ENCODE measurements at regions not wholly inside any gene's neighbourhood (a gene's known extent, or its start where the extent isn't known, plus 50 kb on each side); places are given as distances from the start of the nearest gene placed in this dataset.
"Not testable (repeated sequence)": the region's sequence is repeated elsewhere in the genome, so short reads cannot be mapped to it uniquely, and the experiment has no call there.

DNA sequence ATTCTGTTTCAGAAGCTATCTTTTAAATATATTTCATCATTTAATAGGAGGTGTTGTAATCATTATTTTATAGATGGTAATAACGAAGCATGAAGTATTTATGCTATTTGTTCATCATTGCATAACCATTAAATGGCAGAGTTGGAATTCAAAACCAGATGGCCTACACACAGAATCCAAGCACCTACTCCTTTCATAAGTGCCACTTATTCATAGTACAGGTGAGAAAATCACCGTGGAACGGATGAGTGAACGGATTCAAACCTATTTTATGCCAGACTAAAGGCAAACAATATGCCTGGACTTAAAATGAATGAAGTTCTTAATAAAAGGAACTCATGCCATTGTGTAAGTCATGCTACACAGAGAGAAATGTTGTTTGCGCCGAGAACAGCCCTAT lies 397.9 kb upstream of the ADGRB3 start:
- DNase-seq (ENCODE audit: low read depth in 2 of 2): no peak

GRCh38 chr6:68235326-68235784 lies 399.7 kb upstream of the ADGRB3 start:
- no peak for DNase-seq (ENCODE audit: low read depth in 2 of 2)

DNA sequence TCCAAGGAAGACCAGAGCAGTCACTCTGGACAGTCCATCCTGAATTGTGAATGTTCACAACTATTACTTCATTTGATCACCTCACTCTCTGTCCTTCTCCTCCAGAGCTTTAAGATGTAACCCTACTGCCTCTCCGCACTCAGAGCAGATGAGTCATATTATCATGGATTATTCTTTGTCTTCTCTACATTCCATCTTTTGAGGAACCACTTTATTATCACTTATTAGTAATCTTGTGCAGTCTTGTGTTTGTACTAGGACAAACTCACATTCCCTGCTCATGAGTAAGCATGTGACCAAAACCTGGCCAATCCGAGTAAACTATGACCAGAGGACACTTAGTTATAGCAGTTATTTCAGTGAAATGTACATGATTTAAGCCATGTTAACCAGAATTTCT lies 401.5 kb upstream of the ADGRB3 start:
- DNase-seq (ENCODE audit: low read depth in 2 of 2): no peak

DNA sequence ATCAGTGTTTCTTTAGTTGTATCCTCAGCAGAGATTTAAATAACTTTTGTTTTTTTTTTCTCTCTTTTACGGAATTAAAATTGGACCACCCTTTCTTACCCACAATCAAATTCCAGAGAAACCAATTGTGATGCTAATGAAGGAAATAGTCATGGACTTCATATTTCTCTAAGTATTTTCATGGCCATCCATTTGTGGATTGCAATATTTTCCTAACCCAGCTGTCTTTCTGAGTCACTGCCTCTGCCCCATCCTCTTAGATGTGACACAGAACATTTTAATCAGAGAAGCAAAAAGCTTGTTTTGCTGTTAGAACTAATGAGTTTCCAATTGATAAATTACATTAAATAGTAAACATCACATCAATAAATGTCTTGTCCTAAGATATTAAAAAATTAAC lies 405.5 kb upstream of the ADGRB3 start:
- no peak for DNase-seq (ENCODE audit: low read depth in 2 of 2)

DNA sequence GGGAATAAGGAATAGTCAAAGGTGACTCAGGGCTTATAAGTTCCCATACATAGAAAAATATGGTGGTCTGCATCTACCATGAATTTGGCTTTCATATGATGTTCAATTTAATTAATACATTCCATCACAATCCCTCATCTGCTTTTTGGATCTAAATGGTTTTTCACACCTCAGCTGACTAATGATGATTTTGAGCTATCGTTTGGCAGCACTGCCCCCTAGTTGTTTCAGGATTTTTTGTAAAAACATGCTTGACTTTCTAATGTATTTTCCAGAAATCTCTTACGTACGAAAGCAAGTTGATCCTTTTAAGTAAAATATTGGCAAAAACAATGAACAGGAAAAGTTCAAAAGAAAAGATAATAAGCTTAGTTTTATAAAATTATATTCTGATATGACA lies 408.6 kb upstream of the ADGRB3 start:
- DNase-seq (ENCODE audit: low read depth in 2 of 2): no peak

- no peak for DNase-seq (ENCODE audit: low read depth in 2 of 2)
Measured at GRCh38 chr6:68225729-68226128, 409.4 kb upstream of the ADGRB3 start.

DNA sequence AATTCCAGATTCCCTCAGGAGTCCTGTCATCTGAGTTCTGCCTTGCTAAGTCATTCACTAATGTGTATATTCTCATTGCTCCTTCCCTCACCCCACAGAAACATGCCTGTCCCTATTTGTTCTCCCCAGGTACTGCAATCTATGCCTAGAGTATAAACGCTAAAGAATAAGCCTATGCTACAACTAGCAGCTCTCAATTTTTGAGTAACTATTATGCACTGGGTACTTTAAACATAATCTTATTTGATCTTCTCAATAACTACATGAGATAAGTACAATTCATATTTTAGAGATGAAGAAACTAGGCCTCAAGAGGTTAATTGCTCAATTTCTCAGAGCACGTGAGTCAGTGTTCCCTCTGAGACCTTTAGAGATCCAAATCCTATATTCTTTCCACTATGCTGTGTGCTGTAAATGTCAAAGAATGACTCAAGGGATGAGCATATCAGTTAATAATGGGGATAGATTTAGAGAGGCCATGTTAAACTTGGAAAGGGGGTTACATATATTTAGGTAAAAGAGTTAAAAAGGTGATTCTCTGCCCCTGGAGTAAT lies 423.8 kb upstream of the ADGRB3 start:
- DNase-seq (ENCODE audit: low read depth in 2 of 2): no peak

GRCh38 chr6:68207612-68208011 lies 427.5 kb upstream of the ADGRB3 start:
- DNase-seq (ENCODE audit: low read depth in 2 of 2): not testable (repeated sequence)

GRCh38 chr6:68200929-68201328 lies 434.2 kb upstream of the ADGRB3 start:
- no peak for DNase-seq (ENCODE audit: low read depth in 2 of 2)

DNA sequence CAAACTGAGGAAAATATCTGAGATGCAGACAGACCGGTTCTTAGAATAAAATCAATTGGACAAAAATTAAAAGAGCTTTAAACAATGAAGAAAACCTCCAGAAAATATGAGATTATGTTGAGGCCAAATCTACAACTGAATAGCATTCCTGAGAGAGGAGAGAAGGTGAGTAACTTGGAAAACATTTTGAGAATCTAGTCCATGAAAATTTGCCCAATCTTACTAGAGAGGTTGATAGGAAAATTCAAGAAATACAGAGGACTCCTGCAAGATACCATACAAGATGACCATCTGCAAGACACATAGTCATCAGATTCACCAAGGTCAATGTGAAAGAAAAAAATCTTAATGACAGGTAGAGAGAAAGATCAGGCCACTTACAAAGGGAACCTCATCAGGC lies 437.7 kb upstream of the ADGRB3 start:
- no peak for DNase-seq (ENCODE audit: low read depth in 2 of 2)

DNA sequence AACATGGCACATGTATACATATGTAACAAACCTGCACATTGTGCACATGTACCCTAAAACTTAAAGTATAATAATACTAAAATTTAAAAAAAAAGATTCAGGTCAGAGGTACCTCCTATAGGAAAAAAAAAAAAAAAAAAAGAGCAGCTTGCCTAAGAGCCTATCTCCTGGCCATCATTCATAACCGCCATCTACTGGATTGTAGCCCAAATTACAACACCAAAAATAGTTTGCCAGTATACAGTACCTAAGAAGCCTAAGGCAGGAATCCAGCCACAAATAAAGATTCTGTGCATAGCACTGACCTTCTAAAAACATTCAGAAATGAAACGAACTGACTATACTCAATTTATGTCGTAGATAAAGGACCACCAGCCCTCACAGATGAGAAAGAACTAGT lies 438.4 kb upstream of the ADGRB3 start:
- DNase-seq (ENCODE audit: low read depth in 2 of 2): no peak

DNA sequence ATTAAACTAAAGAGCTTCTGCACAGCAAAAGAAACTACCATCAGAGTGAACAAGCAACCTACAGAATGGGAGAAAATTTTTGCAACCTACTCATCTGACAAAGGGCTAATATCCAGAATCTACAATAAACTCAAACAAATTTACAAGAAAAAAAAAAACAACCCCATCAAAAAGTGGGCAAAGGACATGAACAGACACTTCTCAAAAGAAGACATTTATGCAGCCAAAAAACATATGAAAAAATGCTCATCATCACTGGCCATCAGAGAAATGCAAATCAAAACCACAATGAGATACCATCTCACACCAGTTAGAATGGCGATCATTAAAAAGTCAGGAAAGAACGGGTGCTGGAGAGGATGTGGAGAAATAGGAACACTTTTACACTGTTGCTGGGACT lies 439.3 kb upstream of the ADGRB3 start:
- DNase-seq (ENCODE audit: low read depth in 2 of 2): not testable (repeated sequence)

GRCh38 chr6:68194846-68195478 lies 440.1 kb upstream of the ADGRB3 start:
- DNase-seq (ENCODE audit: low read depth in 2 of 2): no peak

- DNase-seq (ENCODE audit: low read depth in 2 of 2): no peak
Measured at GRCh38 chr6:68192988-68193387, 442.1 kb upstream of the ADGRB3 start.

GRCh38 chr6:68189217-68189815 lies 445.8 kb upstream of the ADGRB3 start:
- no peak for DNase-seq (ENCODE audit: low read depth in 2 of 2)

- DNase-seq (ENCODE audit: low read depth in 2 of 2): no peak
Measured at GRCh38 chr6:68186870-68187269, 448.2 kb upstream of the ADGRB3 start.

- no peak for DNase-seq (ENCODE audit: low read depth in 2 of 2)
Measured at GRCh38 chr6:68182386-68182785, 452.7 kb upstream of the ADGRB3 start.

DNA sequence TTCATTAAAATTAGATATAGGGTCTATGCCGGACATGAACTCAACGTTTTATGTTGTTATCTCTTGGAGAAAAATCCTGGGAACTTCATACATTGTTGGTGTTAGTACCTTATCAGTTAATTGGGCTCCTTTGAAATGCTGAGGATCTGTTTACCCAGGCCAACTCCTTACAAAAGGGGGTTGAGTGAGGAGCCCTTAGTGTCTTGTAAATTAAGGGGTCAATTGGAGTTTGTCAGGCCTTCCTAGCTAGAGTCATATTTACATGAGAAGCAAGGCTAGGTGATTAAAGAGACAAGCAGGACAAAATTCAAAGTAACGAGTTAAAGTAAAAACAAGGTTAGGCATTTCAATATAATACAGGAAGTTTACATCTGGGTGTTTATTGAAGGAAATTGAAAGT lies 454.1 kb upstream of the ADGRB3 start:
- DNase-seq (ENCODE audit: low read depth in 2 of 2): not testable (repeated sequence)

GRCh38 chr6:68173616-68174015 lies 461.5 kb upstream of the ADGRB3 start:
- DNase-seq (ENCODE audit: low read depth in 2 of 2): no peak

GRCh38 chr6:68169922-68170321 lies 465.2 kb upstream of the ADGRB3 start:
- DNase-seq (ENCODE audit: low read depth in 2 of 2): no peak

DNA sequence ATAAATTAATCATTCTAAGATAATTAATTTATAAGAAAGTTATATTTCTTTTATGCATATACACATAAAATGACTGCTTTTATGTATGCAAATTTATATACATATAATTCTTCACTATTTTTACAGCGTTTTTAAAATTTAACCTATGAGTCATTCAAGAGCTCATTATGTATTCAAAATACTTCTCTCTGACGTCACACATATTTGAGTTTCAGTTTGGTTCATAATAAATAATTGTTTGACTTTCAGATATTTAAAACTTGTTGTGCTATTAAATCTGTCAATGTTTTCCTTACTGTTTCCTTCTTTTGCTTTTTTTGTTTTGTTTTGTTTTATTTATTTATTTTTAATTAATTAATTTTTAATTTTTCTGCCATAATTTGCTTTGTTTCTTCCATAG lies 467.5 kb upstream of the ADGRB3 start:
- no peak for DNase-seq (ENCODE audit: low read depth in 2 of 2)

- not testable (repeated sequence) for DNase-seq (ENCODE audit: low read depth in 2 of 2)
Measured at GRCh38 chr6:68160812-68161211, 474.3 kb upstream of the ADGRB3 start.

DNA sequence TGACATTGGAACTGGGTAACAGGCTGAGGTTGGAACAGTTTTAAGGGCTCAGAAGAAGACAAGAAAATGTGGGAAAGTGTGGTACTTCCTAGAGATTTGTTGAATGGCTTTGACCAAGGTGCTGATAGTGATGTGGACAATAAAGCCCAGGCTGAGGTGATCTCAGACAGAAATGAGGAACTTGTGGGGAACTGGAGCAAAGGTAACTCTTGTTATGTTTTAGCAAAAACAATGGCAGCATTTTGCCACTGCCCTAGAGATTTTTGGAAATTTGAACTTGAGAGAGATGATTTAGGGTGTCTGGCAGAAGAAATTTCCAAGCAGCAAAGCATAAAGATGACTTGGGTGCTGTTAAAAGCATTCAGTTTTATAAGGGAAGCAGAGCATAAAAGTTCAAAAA lies 474.7 kb upstream of the ADGRB3 start:
- DNase-seq (ENCODE audit: low read depth in 2 of 2): no peak

DNA sequence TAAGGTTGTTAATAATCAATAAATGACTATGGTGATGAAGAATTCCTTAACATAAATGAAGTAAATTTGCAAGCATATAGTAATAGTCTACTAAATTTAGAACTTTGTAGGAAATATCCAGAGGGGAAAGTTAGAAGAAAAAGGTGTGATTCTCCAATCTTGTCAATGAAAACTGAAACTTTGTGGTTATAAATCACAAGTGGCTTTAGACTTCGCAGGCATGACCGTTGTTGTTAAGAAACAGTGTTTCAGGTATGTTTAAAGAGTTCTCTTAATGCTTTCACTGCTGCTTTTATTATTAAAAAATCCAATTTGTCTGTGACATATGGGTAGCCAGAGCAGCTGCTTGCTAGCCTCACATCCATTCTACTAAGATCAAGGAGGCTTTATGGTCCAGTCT lies 475.6 kb upstream of the ADGRB3 start:
- no peak for DNase-seq (ENCODE audit: low read depth in 2 of 2)
